CD14-positive monocyte (primary cell): ENCODE measurements at regions not wholly inside any gene's neighbourhood (a gene's known extent, or its start where the extent isn't known, plus 50 kb on each side); places are given as distances from the start of the nearest gene placed in this dataset.

Experiments
- DNase-seq, 3 donors: peaks; one replicate each; pipeline ENCODE4 v3.0.0-alpha.2; 2011 to 2022
- H2AFZ ChIP-seq: 2 replicates; pipeline ENCODE4 v1.6.0; 2012; ENCODE audit warnings: mild to moderate bottlenecking, low read depth, low read length, inconsistent platforms; ENCODE audit not compliant: insufficient read depth, poor library complexity, severe bottlenecking
- H3K27ac ChIP-seq, 2 donors: 1 replicate in 1 of 2; 2 replicates in 1 of 2; pipeline ENCODE4 v1.5.1; 2012 to 2013; ENCODE audit warnings: low read length in 2 of 2, control low read depth in 1 of 2, inconsistent platforms in 1 of 2, low read depth in 1 of 2, mild to moderate bottlenecking in 1 of 2
- H3K27me3 ChIP-seq, 2 donors: one replicate each; pipeline versions ENCODE4 v1.6.0 to v1.6.1; 2011 to 2013; ENCODE audit warnings: low read length in 2 of 2; ENCODE audit not compliant: control insufficient read depth in 2 of 2, insufficient read depth in 2 of 2
- H3K36me3 ChIP-seq, 2 donors: replicated peaks in 1 of 2; 1 replicate in 1 of 2; 2 replicates in 1 of 2; pipeline versions ENCODE4 v1.5.1 to v1.6.1; 2012 to 2013; ENCODE audit warnings: low read length in 2 of 2, control low read depth in 1 of 2, inconsistent platforms in 1 of 2, mild to moderate bottlenecking in 1 of 2; ENCODE audit not compliant: insufficient read depth in 2 of 2, control insufficient read depth in 1 of 2
- H3K4me1 ChIP-seq, 2 donors: 1 replicate in 1 of 2; 2 replicates in 1 of 2; pipeline versions ENCODE4 v1.5.1 to v1.6.1; 2012 to 2013; ENCODE audit warnings: low read length in 2 of 2, control low read depth in 1 of 2, inconsistent platforms in 1 of 2, mild to moderate bottlenecking in 1 of 2, moderate library complexity in 1 of 2; ENCODE audit not compliant: insufficient read depth in 2 of 2, control insufficient read depth in 1 of 2
- H3K4me2 ChIP-seq: replicated peaks from 2 replicates; pipeline ENCODE3; 2012; ENCODE audit warnings: low read length, moderate library complexity, mild to moderate bottlenecking; ENCODE audit not compliant: poor library complexity, severe bottlenecking; ENCODE audit errors: extremely low read depth
- H3K4me3 ChIP-seq, 3 experiments: fragments of 200-600 bp in 1 of 3; sonication (generic) in 1 of 3; replicated peaks in 1 of 3; 1 replicate in 2 of 3; 2 replicates in 1 of 3; pipeline ENCODE4 v1.5.1; 2011 to 2013; ENCODE audit warnings: low read length in 3 of 3, mild to moderate bottlenecking in 3 of 3, control low read depth in 2 of 3, low read depth in 2 of 3, inconsistent platforms in 1 of 3, moderate library complexity in 1 of 3
- H3K79me2 ChIP-seq: 2 replicates; pipeline ENCODE4 v1.6.0; 2012; ENCODE audit warnings: mild to moderate bottlenecking, control low read depth, inconsistent platforms, low read length, moderate library complexity; ENCODE audit not compliant: insufficient read depth
- H3K9ac ChIP-seq: 2 replicates; pipeline ENCODE4 v1.6.0; 2017; ENCODE audit warnings: low read length, mild to moderate bottlenecking; ENCODE audit not compliant: insufficient read depth, poor library complexity, severe bottlenecking
- H3K9me3 ChIP-seq, 2 donors: replicated peaks in 1 of 2; 1 replicate in 1 of 2; 2 replicates in 1 of 2; pipeline versions ENCODE4 v1.5.1 to v1.6.1; 2012 to 2013; ENCODE audit warnings: low read length in 2 of 2, control low read depth in 1 of 2; ENCODE audit not compliant: control insufficient read depth in 1 of 2, insufficient read depth in 1 of 2
- H4K20me1 ChIP-seq: 2 replicates; pipeline ENCODE4 v1.6.0; 2012; ENCODE audit warnings: mild to moderate bottlenecking, low read length, control low read depth, moderate library complexity; ENCODE audit not compliant: insufficient read depth
- H3K27ac Mint-ChIP-seq, 7 donors: one replicate each; pipeline ENCODE4 v1.8.0; 2020; ENCODE audit warnings: mild to moderate bottlenecking in 7 of 7, mixed read lengths in 7 of 7, moderate library complexity in 6 of 7, inconsistent platforms in 2 of 7
- H3K27me3 Mint-ChIP-seq, 3 donors: one replicate each; pipeline ENCODE4 v1.8.0; 2021 to 2022; ENCODE audit warnings: low read depth in 3 of 3, mild to moderate bottlenecking in 3 of 3, mixed read lengths in 3 of 3, moderate library complexity in 3 of 3, inconsistent platforms in 1 of 3
- H3K36me3 Mint-ChIP-seq, 2 donors: one replicate each; pipeline ENCODE4 v1.8.0; 2020; ENCODE audit warnings: mixed read lengths in 2 of 2, inconsistent platforms in 1 of 2, mild to moderate bottlenecking in 1 of 2
- H3K4me1 Mint-ChIP-seq: one replicate; pipeline ENCODE4 v1.8.0; 2020; ENCODE audit warnings: mild to moderate bottlenecking, mixed read lengths
- H3K4me3 Mint-ChIP-seq, 2 donors: one replicate each; pipeline ENCODE4 v1.8.0; 2020; ENCODE audit warnings: mild to moderate bottlenecking in 2 of 2, mixed read lengths in 2 of 2, moderate library complexity in 1 of 2
- H3K9me3 Mint-ChIP-seq, 7 donors: one replicate each; pipeline ENCODE4 v1.8.0; 2020 to 2022; ENCODE audit warnings: mixed read lengths in 7 of 7, mild to moderate bottlenecking in 6 of 7, moderate library complexity in 6 of 7, inconsistent platforms in 2 of 7
- WGBS: methylation state at CpG from one replicate; pipeline ENCODE4 v1.1.5; 2013; ENCODE audit warnings: missing lambda C conversion rate; ENCODE audit not compliant: insufficient coverage; 5-methylcytosine and 5-hydroxymethylcytosine counted together
- intact Hi-C, 2 donors: fragments of 100-400 bp; cut with micrococcal nuclease; formaldehyde crosslinking; loops; one replicate each; pipeline versions ENCODE4 v1.15.0 to v1.15.1; 2023
- TF ChIP-seq, protein P1 (sequence below): fragments of 200-600 bp; IDR thresholded peaks from one replicate; pipeline ENCODE4 v1.8.0; 2022; ENCODE audit warnings: antibody characterized with exemption, mild to moderate bottlenecking

DNA sequence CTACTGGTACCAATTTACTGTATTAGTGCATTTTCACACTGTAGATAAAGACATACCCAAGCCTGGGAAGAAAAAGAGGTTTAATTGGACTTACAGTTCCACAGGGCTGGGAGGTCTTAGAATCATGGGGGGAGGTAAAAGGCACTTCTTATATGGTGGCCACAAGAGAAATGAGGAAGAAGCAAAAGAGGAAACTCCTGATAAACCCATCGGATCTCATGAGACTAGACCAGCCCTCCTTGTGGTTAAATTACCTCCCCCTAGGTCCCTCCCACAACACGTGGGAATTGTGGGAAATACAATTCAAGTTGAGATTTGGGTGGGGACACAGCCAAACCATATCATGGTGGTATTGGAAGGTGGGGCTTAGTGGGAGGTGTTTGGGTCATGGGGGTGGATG is 56.5 kb upstream of the SPDL1 start:
- H3K36me3 Mint-ChIP-seq, result no peaks in the 10 kb centered on the region
- peaks cover 7 to 20% (median 12%) of the 10 kb centered on the region in 7 donors for H3K9me3 Mint-ChIP-seq
- TF ChIP-seq, protein P1, sequence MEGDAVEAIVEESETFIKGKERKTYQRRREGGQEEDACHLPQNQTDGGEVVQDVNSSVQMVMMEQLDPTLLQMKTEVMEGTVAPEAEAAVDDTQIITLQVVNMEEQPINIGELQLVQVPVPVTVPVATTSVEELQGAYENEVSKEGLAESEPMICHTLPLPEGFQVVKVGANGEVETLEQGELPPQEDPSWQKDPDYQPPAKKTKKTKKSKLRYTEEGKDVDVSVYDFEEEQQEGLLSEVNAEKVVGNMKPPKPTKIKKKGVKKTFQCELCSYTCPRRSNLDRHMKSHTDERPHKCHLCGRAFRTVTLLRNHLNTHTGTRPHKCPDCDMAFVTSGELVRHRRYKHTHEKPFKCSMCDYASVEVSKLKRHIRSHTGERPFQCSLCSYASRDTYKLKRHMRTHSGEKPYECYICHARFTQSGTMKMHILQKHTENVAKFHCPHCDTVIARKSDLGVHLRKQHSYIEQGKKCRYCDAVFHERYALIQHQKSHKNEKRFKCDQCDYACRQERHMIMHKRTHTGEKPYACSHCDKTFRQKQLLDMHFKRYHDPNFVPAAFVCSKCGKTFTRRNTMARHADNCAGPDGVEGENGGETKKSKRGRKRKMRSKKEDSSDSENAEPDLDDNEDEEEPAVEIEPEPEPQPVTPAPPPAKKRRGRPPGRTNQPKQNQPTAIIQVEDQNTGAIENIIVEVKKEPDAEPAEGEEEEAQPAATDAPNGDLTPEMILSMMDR, result no peak
- H3K27ac Mint-ChIP-seq, result no peak overlapping the region
- peaks cover 0 to 7% (median 2%) of the 10 kb centered on the region in 3 donors for H3K27me3 Mint-ChIP-seq
- Histone ChIP-seq H3K4me1 (no peaks in the 10 kb centered on the region), H3K36me3 (no peaks in the 10 kb centered on the region), H3K79me2 (no peaks in the 10 kb centered on the region), H3K27me3 (no peaks in the 10 kb centered on the region), H3K27ac (no peak overlapping the region), H3K9me3 (peaks cover 0 to 9% of the 10 kb centered on the region in 2 donors), H3K4me2 (no peak overlapping the region), H4K20me1 (no peaks in the 10 kb centered on the region), H3K4me3 (no peak overlapping the region), H3K9ac (no peak overlapping the region), H2AFZ (no peak overlapping the region)
- no CpG with 5 or more reads among the region's 2 CpGs for WGBS
- no peak for DNase-seq
- intact Hi-C loops, result no loop called here
- no peaks in the 10 kb centered on the region for H3K4me1 Mint-ChIP-seq
- H3K4me3 Mint-ChIP-seq, result no peak overlapping the region

DNA sequence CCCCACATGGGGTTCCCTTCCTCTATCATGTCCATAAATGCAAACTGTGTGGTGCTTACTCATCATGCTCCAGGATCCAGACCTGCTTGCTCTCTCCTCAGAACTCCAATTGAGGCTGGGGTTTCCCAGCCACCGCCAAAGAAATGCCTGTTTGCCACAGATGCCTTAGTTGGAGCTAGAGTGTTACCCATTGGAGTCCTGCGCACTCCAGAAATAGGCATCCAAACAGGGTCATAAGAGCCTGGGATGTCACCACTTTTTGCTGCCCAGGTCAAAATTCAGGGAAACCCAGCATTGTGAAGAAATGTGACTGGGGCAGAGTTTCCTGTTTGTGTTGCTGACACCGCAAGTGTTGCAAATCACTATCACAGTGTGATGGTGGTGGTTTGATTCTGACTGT is 60.7 kb upstream of the SPDL1 start:
- Histone ChIP-seq H2AFZ (no peak overlapping the region), H4K20me1 (no peaks in the 10 kb centered on the region), H3K27me3 (no peaks in the 10 kb centered on the region), H3K36me3 (no peaks in the 10 kb centered on the region), H3K4me1 (no peaks in the 10 kb centered on the region), H3K9me3 (peaks cover 0 to 9% of the 10 kb centered on the region in 2 donors), H3K4me3 (no peak overlapping the region), H3K9ac (no peak overlapping the region), H3K4me2 (no peak overlapping the region), H3K27ac (no peak overlapping the region), H3K79me2 (no peaks in the 10 kb centered on the region)
- peaks cover 1 to 5% (median 4%) of the 10 kb centered on the region in 3 donors for H3K27me3 Mint-ChIP-seq
- 87% methylated on average over 3 of the region's 3 CpGs for WGBS
- TF ChIP-seq, protein P1, result no peak
- H3K27ac Mint-ChIP-seq, result no peak overlapping the region
- no peaks in the 10 kb centered on the region for H3K36me3 Mint-ChIP-seq
- DNase-seq, result no peak
- intact Hi-C loops, result no loop called here
- peaks cover 8 to 24% (median 14%) of the 10 kb centered on the region in 7 donors for H3K9me3 Mint-ChIP-seq
- H3K4me3 Mint-ChIP-seq, result no peak overlapping the region
- H3K4me1 Mint-ChIP-seq, result no peaks in the 10 kb centered on the region
